ENCODE measurements at regions not wholly inside any gene's neighbourhood (a gene's known extent, or its start where the extent isn't known, plus 50 kb on each side); places are given as distances from the start of the nearest gene placed in this dataset.

GRCh38 chr2:20516291-20516645 is 69.4 kb downstream of the RHOB start:
- TF ChIP-seq CTCF (IDR thresholded peaks at IDR 0.05) (no peak), POLR2AphosphoS5 (IDR thresholded peaks at IDR 0.05) (no peak)
